A673 (cell line): ENCODE measurements at regions not wholly inside any gene's neighbourhood (a gene's known extent, or its start where the extent isn't known, plus 50 kb on each side); places are given as distances from the start of the nearest gene placed in this dataset.

ENCODE experiments used
- BruUV-seq: library from RNA; stranded (reverse); fragments of 400-500 nt; replicated peaks from 2 replicates; lab custom pipeline; 2021; lab: Mats Ljungman, UMichigan
- CTCF ChIA-PET: fragments of 300-600 bp; sonication (Branson Sonifier 250); formaldehyde crosslinking; loops from one replicate; lab custom pipeline; 2022; ENCODE audit warnings: antibody characterized with exemption; lab: Charles Lee
- POLR2A ChIA-PET: fragments of 300-600 bp; sonication (Branson Sonifier 250); formaldehyde crosslinking; loops from one replicate; lab custom pipeline; 2022; ENCODE audit warnings: antibody characterized with exemption; ENCODE audit not compliant: low non-redundant PET; lab: Charles Lee
- DNase-seq: peaks from one replicate; pipeline ENCODE4 v3.0.0-alpha.2; 2015; ENCODE audit warnings: low spot score
- H3K27ac ChIP-seq: fragments of 200-600 bp; sonication (generic); 2 replicates; pipeline ENCODE4 v1.5.1; 2016; ENCODE audit warnings: mixed run types, low read depth, mild to moderate bottlenecking, mixed read lengths, antibody characterized with exemption, low read length; ENCODE audit not compliant: poor library complexity, severe bottlenecking
- H3K27me3 ChIP-seq: fragments of 200-600 bp; sonication (generic); replicated peaks from 2 replicates; pipeline ENCODE4 v1.6.1; 2017; ENCODE audit warnings: mixed run types, low read depth, mild to moderate bottlenecking, mixed read lengths, antibody characterized with exemption, low read length; ENCODE audit not compliant: insufficient read depth, poor library complexity
- H3K36me3 ChIP-seq: fragments of 200-600 bp; sonication (generic); 2 replicates; pipeline ENCODE4 v1.6.1; 2016; ENCODE audit warnings: mixed run types, mild to moderate bottlenecking, mixed read lengths, antibody characterized with exemption, low read length; ENCODE audit not compliant: insufficient read depth, poor library complexity, severe bottlenecking
- H3K4me1 ChIP-seq: fragments of 200-600 bp; sonication (generic); 2 replicates; pipeline ENCODE4 v1.6.1; 2017; ENCODE audit warnings: mixed run types, mild to moderate bottlenecking, mixed read lengths, antibody characterized with exemption, low read length; ENCODE audit not compliant: insufficient read depth, poor library complexity, severe bottlenecking
- H3K4me3 ChIP-seq: fragments of 200-600 bp; sonication (generic); 2 replicates; pipeline ENCODE4 v1.5.1; 2016; ENCODE audit warnings: low read depth, mixed run types, mild to moderate bottlenecking, mixed read lengths, low read length; ENCODE audit not compliant: poor library complexity, severe bottlenecking
- H3K9me3 ChIP-seq: fragments of 200-600 bp; sonication (generic); 2 replicates; pipeline ENCODE4 v1.6.1; 2016; ENCODE audit warnings: mixed run types, low read depth, mild to moderate bottlenecking, mixed read lengths, antibody characterized with exemption, low read length; ENCODE audit not compliant: poor library complexity, severe bottlenecking
- EZH2 ChIP-seq: fragments of 200-600 bp; sonication (generic); IDR thresholded peaks from 2 replicates; pipeline ENCODE4 v1.6.1; 2017; ENCODE audit warnings: borderline replicate concordance, low read depth, mild to moderate bottlenecking, mixed read lengths, antibody characterized with exemption, low read length; ENCODE audit not compliant: poor library complexity, severe bottlenecking
- intact Hi-C: fragments of 100-400 bp; cut with micrococcal nuclease; formaldehyde crosslinking; loops from one replicate; pipeline ENCODE4 v1.10.0; 2022; ENCODE audit not compliant: unreplicated experiment
- TF ChIP-seq, protein P1 (sequence below): fragments of 300-800, 200-600 bp; sonication (generic); conservative IDR thresholded peaks from 2 replicates; pipeline ENCODE4 v1.5.1; 2017; ENCODE audit warnings: low read depth, mild to moderate bottlenecking, antibody characterized with exemption, low read length, moderate library complexity, mixed read lengths

DNA sequence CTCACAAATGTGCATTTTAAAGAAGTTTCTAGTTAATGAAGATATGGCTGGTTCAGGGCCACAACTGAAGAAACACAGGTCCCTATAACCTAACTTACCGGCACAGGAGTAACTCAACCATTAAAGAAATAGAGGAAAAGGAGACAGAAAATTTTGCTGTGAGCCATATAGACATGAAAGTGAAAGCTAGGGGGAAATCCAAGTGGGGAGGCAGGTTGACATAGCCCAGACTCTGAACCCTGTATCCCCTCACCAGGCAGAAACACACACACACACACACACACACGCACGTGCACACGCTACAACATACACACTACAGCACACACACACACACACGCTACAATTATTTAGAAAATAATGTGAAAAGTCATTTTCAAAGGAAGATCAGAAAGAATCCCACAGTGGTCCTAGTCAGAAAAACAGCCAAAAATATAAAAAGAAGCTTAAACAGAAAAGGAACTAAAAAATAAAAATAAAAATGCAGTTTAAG lies 856.4 kb upstream of the CDH6 start:
- Histone ChIP-seq H3K36me3 (no peaks in the 10 kb centered on the region), H3K4me3 (no peak overlapping the region), H3K27ac (no peak overlapping the region), H3K4me1 (no peaks in the 10 kb centered on the region), H3K9me3 (peaks cover 8% of the 10 kb centered on the region), H3K27me3 (no peaks in the 10 kb centered on the region)
- BruUV-seq = no TSS peak
- intact Hi-C loops = no loop called here
- DNase-seq = no peak
- POLR2A ChIA-PET = no interaction called here
- CTCF ChIA-PET = no interaction called here
- TF ChIP-seq, protein P1, sequence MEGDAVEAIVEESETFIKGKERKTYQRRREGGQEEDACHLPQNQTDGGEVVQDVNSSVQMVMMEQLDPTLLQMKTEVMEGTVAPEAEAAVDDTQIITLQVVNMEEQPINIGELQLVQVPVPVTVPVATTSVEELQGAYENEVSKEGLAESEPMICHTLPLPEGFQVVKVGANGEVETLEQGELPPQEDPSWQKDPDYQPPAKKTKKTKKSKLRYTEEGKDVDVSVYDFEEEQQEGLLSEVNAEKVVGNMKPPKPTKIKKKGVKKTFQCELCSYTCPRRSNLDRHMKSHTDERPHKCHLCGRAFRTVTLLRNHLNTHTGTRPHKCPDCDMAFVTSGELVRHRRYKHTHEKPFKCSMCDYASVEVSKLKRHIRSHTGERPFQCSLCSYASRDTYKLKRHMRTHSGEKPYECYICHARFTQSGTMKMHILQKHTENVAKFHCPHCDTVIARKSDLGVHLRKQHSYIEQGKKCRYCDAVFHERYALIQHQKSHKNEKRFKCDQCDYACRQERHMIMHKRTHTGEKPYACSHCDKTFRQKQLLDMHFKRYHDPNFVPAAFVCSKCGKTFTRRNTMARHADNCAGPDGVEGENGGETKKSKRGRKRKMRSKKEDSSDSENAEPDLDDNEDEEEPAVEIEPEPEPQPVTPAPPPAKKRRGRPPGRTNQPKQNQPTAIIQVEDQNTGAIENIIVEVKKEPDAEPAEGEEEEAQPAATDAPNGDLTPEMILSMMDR = no peak
- no peak for TF ChIP-seq EZH2

DNA sequence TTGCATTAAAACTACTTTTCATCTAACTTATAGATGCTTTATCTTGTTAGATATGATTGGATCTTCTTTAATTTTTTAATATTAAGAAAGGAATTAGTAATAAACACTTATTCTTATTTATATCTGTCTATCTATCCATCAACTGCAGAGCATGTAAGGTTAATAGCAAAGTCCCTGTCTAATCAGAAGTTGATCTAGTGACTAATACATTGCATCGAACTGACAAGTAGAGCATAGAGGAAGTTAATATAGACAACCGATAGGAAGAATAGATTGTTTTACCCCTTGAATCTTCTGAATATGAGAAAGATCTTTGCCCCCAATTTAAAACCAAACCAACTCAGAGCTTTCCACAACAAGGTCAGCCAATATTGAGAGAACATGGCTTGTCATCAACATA lies 862.0 kb upstream of the CDH6 start:
- no peak for DNase-seq
- POLR2A ChIA-PET = no interaction called here
- H3K27ac ChIP-seq = no peak overlapping the region
- no peaks in the 10 kb centered on the region for H3K27me3 ChIP-seq
- CTCF ChIA-PET = no interaction called here
- H3K4me1 ChIP-seq = peaks cover 10% of the 10 kb centered on the region
- no peak overlapping the region for H3K4me3 ChIP-seq
- no TSS peak for BruUV-seq
- TF ChIP-seq EZH2 = no peak
- TF ChIP-seq, protein P1 = no peak
- H3K9me3 ChIP-seq = peaks cover 8% of the 10 kb centered on the region
- no peaks in the 10 kb centered on the region for H3K36me3 ChIP-seq
- intact Hi-C loops = no loop called here

DNA sequence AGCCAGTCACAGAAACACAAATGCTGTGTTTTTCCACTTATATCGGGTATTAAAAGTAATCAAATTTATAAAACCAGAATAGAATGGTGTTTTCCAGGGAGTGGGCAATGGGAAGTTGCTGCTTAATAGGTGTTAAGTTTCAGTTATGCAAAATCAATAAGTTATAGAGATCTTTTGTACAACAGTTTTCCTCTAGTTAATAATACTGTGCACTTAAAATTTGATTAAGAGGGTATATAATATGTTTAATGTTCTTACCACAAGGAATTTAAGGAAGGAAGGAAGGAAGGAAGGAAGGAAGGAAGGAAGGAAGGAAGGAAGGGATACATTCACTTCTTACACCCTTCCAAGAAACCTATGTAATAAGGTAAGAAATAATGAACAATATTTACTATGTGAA lies 867.7 kb upstream of the CDH6 start:
- ChIA-PET CTCF (no interaction called here), POLR2A (no interaction called here)
- Histone ChIP-seq H3K9me3 (no peaks in the 10 kb centered on the region), H3K27ac (peak overlapping the region; percentile 83), H3K4me1 (peaks cover 11% of the 10 kb centered on the region), H3K4me3 (no peak overlapping the region), H3K27me3 (no peaks in the 10 kb centered on the region), H3K36me3 (no peaks in the 10 kb centered on the region)
- intact Hi-C loops = loop anchor here (1.0 to 10.0 kb wide), 5 partner anchors 223 to 907 kb away; no protein-coding TSS in a partner anchor
- TF ChIP-seq, protein P1 = no peak
- TF ChIP-seq EZH2 = no peak
- peak; percentile 82 for DNase-seq
- BruUV-seq = no TSS peak
